PC-3 (cell line): ENCODE measurements at regions not wholly inside any gene's neighbourhood (a gene's known extent, or its start where the extent isn't known, plus 50 kb on each side); places are given as distances from the start of the nearest gene placed in this dataset.

ENCODE experiments used
- ATAC-seq: fragments of 200-7000 bp; cut with Tn5 transposase; 2 replicates; pipeline ENCODE4 v1.9.1; 2020; ENCODE audit warnings: mild to moderate bottlenecking, moderate library complexity
- BruUV-seq: library from RNA; stranded (reverse); fragments of 400-500 nt; replicated peaks from 2 replicates; lab custom pipeline; 2021; lab: Mats Ljungman, UMichigan
- CTCF ChIA-PET: fragments of 300-600 bp; sonication (Branson Sonifier 250); formaldehyde crosslinking; loops from one replicate; lab custom pipeline; 2022; ENCODE audit warnings: antibody characterized with exemption; lab: Charles Lee
- POLR2A ChIA-PET: fragments of 300-600 bp; sonication (Branson Sonifier 250); formaldehyde crosslinking; loops from one replicate; lab custom pipeline; 2022; ENCODE audit warnings: antibody characterized with exemption; ENCODE audit not compliant: unreplicated experiment; lab: Charles Lee
- DNase-seq: peaks from one replicate; pipeline ENCODE4 v3.0.0-alpha.2; 2015
- H2AFZ ChIP-seq: fragments of 300-600 bp; sonication (generic); 2 replicates; pipeline ENCODE4 v1.6.0; 2016; ENCODE audit warnings: antibody characterized with exemption, low read length
- H3F3A ChIP-seq: fragments of 300-600 bp; sonication (generic); one replicate; pipeline ENCODE4 v1.6.0; 2017; ENCODE audit warnings: antibody characterized with exemption, low read length, control low read depth, mild to moderate bottlenecking; ENCODE audit not compliant: unreplicated experiment
- H3K27ac ChIP-seq: fragments of 300-600 bp; sonication (generic); 2 replicates; pipeline ENCODE4 v1.5.1; 2016; ENCODE audit warnings: mild to moderate bottlenecking, low read length
- H3K27me3 ChIP-seq: fragments of 300-600 bp; sonication (generic); 2 replicates; pipeline ENCODE4 v1.6.1; 2016; ENCODE audit warnings: low read length, mixed read lengths
- H3K36me3 ChIP-seq: fragments of 300-600 bp; sonication (generic); 2 replicates; pipeline ENCODE4 v1.6.1; 2016; ENCODE audit warnings: low read depth, mixed run types, low read length, mixed read lengths
- H3K4me1 ChIP-seq: fragments of 300-600 bp; sonication (generic); 2 replicates; pipeline ENCODE4 v1.5.1; 2016; ENCODE audit warnings: low read length; ENCODE audit not compliant: insufficient read depth
- H3K4me2 ChIP-seq: fragments of 300-600 bp; sonication (generic); 2 replicates; pipeline ENCODE4 v1.6.0; 2016; ENCODE audit warnings: low read length
- H3K4me3 ChIP-seq: fragments of 300-600 bp; sonication (generic); 2 replicates; pipeline ENCODE4 v1.5.1; 2016; ENCODE audit warnings: mild to moderate bottlenecking, low read length, mixed read lengths
- H3K79me2 ChIP-seq: fragments of 300-600 bp; sonication (generic); 2 replicates; pipeline ENCODE4 v1.6.1; 2017; ENCODE audit warnings: low read length, mixed read lengths
- H3K9ac ChIP-seq: fragments of 300-600 bp; sonication (generic); 2 replicates; pipeline ENCODE4 v1.6.0; 2016; ENCODE audit warnings: mild to moderate bottlenecking, low read length
- H3K9me2 ChIP-seq: fragments of 300-600 bp; sonication (generic); replicated peaks from 2 replicates; pipeline ENCODE4 v1.6.1; 2016; ENCODE audit warnings: mixed run types, low read length, mixed read lengths
- H3K9me3 ChIP-seq: fragments of 300-600 bp; sonication (generic); 2 replicates; pipeline ENCODE4 v1.6.1; 2016; ENCODE audit warnings: low read length, mixed read lengths
- H4K20me1 ChIP-seq: fragments of 300-600 bp; sonication (generic); 2 replicates; pipeline ENCODE4 v1.6.1; 2016; ENCODE audit warnings: low read length, mixed read lengths
- CTCF ChIP-seq: fragments of 300-600 bp; sonication (generic); conservative IDR thresholded peaks from 2 replicates; pipeline ENCODE4 v1.5.1; 2017; ENCODE audit warnings: antibody characterized with exemption, low read depth, mild to moderate bottlenecking, low read length
- EZH2 ChIP-seq: fragments of 300-600 bp; sonication (generic); IDR thresholded peaks from one replicate; pipeline ENCODE4 v1.6.1; 2017; ENCODE audit warnings: antibody characterized with exemption, mild to moderate bottlenecking, low read length; ENCODE audit not compliant: unreplicated experiment
- EZH2phosphoT487 ChIP-seq: fragments of 300-600 bp; sonication (generic); IDR thresholded peaks from 2 replicates; pipeline ENCODE4 v1.6.1; 2018; ENCODE audit warnings: mild to moderate bottlenecking, antibody characterized with exemption, low read length, borderline replicate concordance
- intact Hi-C: fragments of 100-400 bp; cut with micrococcal nuclease; formaldehyde crosslinking; loops from 2 replicates; pipeline ENCODE4 v1.9.0; 2023

GRCh38 chr14:55850825-55851241, 267.4 kb upstream of the PELI2 start:
- no peak for TF ChIP-seq EZH2
- no peak for TF ChIP-seq EZH2phosphoT487
- TF ChIP-seq CTCF = no peak
- Histone ChIP-seq H3K9me2 (peaks cover 8% of the 10 kb centered on the region; the same call in 1 of the 2 replicates), H3K4me3 (no peak overlapping the region), H3K4me1 (peaks cover 32% of the 10 kb centered on the region), H3K27me3 (no peaks in the 10 kb centered on the region), H3K4me2 (peak overlapping the region; percentile 8; the same call in 1 of the 2 replicates), H3K9me3 (no peaks in the 10 kb centered on the region), H3F3A (no peaks in the 10 kb centered on the region), H3K36me3 (no peaks in the 10 kb centered on the region), H3K27ac (peak overlapping the region; percentile 14; the same call in 1 of the 2 replicates), H4K20me1 (no peaks in the 10 kb centered on the region), H3K79me2 (no peaks in the 10 kb centered on the region), H2AFZ (no peak overlapping the region), H3K9ac (no peak overlapping the region; the same call in 1 of the 2 replicates)
- DNase-seq = peak; percentile 80
- CTCF ChIA-PET = interaction anchor here (0.5 kb wide), 1 partner anchor 114 kb away, joined by 3 read pairs; no protein-coding TSS in a partner anchor
- intact Hi-C loops = loop anchor here (2.0 kb wide), 1 partner anchor 16 kb away; no protein-coding TSS in a partner anchor
- POLR2A ChIA-PET = interaction anchor here (0.6 to 0.7 kb wide), 3 partner anchors 18 to 395 kb away, joined by 3 to 5 read pairs (median 4); no protein-coding TSS in a partner anchor
- ATAC-seq = peak; percentile 59
- no TSS peak for BruUV-seq

GRCh38 chr14:55851301-55851700, 266.9 kb upstream of the PELI2 start:
- no peaks in the 10 kb centered on the region for H3F3A ChIP-seq
- ChIA-PET POLR2A (interaction anchor here (0.6 to 0.7 kb wide), 3 partner anchors 18 to 395 kb away, joined by 3 to 5 read pairs (median 4); no protein-coding TSS in a partner anchor), CTCF (no interaction called here)
- no TSS peak for BruUV-seq
- H3K27me3 ChIP-seq = no peaks in the 10 kb centered on the region
- H3K4me3 ChIP-seq = no peak overlapping the region
- peaks cover 8% of the 10 kb centered on the region; the same call in 1 of the 2 replicates for H3K9me2 ChIP-seq
- peak overlapping the region; percentile 14; the same call in 1 of the 2 replicates for H3K27ac ChIP-seq
- DNase-seq (no peak), ATAC-seq (no peak)
- intact Hi-C loops = loop anchor here (2.0 kb wide), 1 partner anchor 16 kb away; no protein-coding TSS in a partner anchor
- H3K9me3 ChIP-seq = no peaks in the 10 kb centered on the region
- H3K4me2 ChIP-seq = peak overlapping the region; percentile 8; the same call in 1 of the 2 replicates
- no peak overlapping the region for H2AFZ ChIP-seq
- no peaks in the 10 kb centered on the region for H3K79me2 ChIP-seq
- H3K36me3 ChIP-seq = no peaks in the 10 kb centered on the region
- H3K4me1 ChIP-seq = peaks cover 32% of the 10 kb centered on the region
- H4K20me1 ChIP-seq = no peaks in the 10 kb centered on the region
- TF ChIP-seq CTCF (no peak), EZH2 (no peak), EZH2phosphoT487 (no peak)
- H3K9ac ChIP-seq = no peak overlapping the region; the same call in 1 of the 2 replicates

- no TSS peak for BruUV-seq
These were observed 266.2 kb upstream of the PELI2 start for GRCh38 chr14:55851961-55852360.

More at GRCh38 chr14:55851961-55852360, 266.2 kb upstream of the PELI2 start:
- H4K20me1 ChIP-seq = no peaks in the 10 kb centered on the region
- no peak overlapping the region for H3K9ac ChIP-seq
- TF ChIP-seq CTCF = no peak
- no peak for TF ChIP-seq EZH2
- TF ChIP-seq EZH2phosphoT487 = no peak
- no peak overlapping the region for H3K4me3 ChIP-seq
- H3K4me1 ChIP-seq = peaks cover 29% of the 10 kb centered on the region
- DNase-seq (no peak), ATAC-seq (no peak)
- no peaks in the 10 kb centered on the region for H3K27me3 ChIP-seq
- H3K79me2 ChIP-seq = no peaks in the 10 kb centered on the region
- H3F3A ChIP-seq = no peaks in the 10 kb centered on the region
- no peaks in the 10 kb centered on the region for H3K9me3 ChIP-seq
- no peak overlapping the region for H2AFZ ChIP-seq
- H3K27ac ChIP-seq = no peak overlapping the region
- CTCF ChIA-PET = no interaction called here
- H3K4me2 ChIP-seq = no peak overlapping the region
- POLR2A ChIA-PET = interaction anchor here (0.6 kb wide), 1 partner anchor 146 kb away, joined by 3 read pairs; no protein-coding TSS in a partner anchor
- H3K36me3 ChIP-seq = no peaks in the 10 kb centered on the region
- intact Hi-C loops = loop anchor here (2.0 kb wide), 1 partner anchor 15 kb away; no protein-coding TSS in a partner anchor
- peaks cover 8% of the 10 kb centered on the region; the same call in 1 of the 2 replicates for H3K9me2 ChIP-seq
